IMR-90 (cell line): ENCODE measurements at regions not wholly inside any gene's neighbourhood (a gene's known extent, or its start where the extent isn't known, plus 50 kb on each side); places are given as distances from the start of the nearest gene placed in this dataset.

Experiments used
- CEBPB ChIP-seq: IDR thresholded peaks from 2 replicates; pipeline ENCODE4 v1.6.1; 2012; ENCODE audit warnings: low read depth, low read length, improper control_type of control experiment
- CHD1 ChIP-seq: IDR thresholded peaks from 2 replicates; pipeline ENCODE4 v1.6.1; 2012; ENCODE audit warnings: low read depth, low read length, improper control_type of control experiment
- CTCF ChIP-seq: conservative IDR thresholded peaks from 2 replicates; pipeline ENCODE4 v1.5.1; 2012; ENCODE audit warnings: mild to moderate bottlenecking, low read depth, low read length, improper control_type of control experiment
- ELK1 ChIP-seq: fragments of 150-350 bp; IDR thresholded peaks from 2 replicates; pipeline ENCODE4 v1.6.1; 2016; ENCODE audit warnings: low read depth, mild to moderate bottlenecking, low read length, moderate library complexity, borderline replicate concordance
- FOS ChIP-seq: fragments of 150-350 bp; IDR thresholded peaks from 2 replicates; pipeline ENCODE4 v1.6.1; 2016; ENCODE audit warnings: low read depth, low read length
- MAFK ChIP-seq: IDR thresholded peaks from 2 replicates; pipeline ENCODE4 v1.6.1; 2012; ENCODE audit warnings: low read depth, low read length, improper control_type of control experiment
- MAZ ChIP-seq: IDR thresholded peaks from 2 replicates; pipeline ENCODE4 v1.6.1; 2012; ENCODE audit warnings: low read depth, mild to moderate bottlenecking, low read length, improper control_type of control experiment, moderate library complexity, borderline replicate concordance
- MXI1 ChIP-seq: IDR thresholded peaks from 2 replicates; pipeline ENCODE4 v1.6.1; 2012; ENCODE audit warnings: low read depth, mild to moderate bottlenecking, low read length, moderate library complexity, borderline replicate concordance
- POLR2A ChIP-seq: IDR thresholded peaks from 2 replicates; pipeline ENCODE4 v1.6.1; 2012; ENCODE audit warnings: mild to moderate bottlenecking, low read depth, low read length
- RAD21 ChIP-seq: IDR thresholded peaks from 2 replicates; pipeline ENCODE4 v1.6.1; 2012; ENCODE audit warnings: low read length, improper control_type of control experiment
- RFX5 ChIP-seq: IDR thresholded peaks from 2 replicates; pipeline ENCODE4 v1.8.0; 2012; ENCODE audit warnings: low read depth, mild to moderate bottlenecking, low read length, moderate library complexity
- SMC3 ChIP-seq: fragments of 150-350 bp; IDR thresholded peaks from 2 replicates; pipeline ENCODE4 v1.6.1; 2016; ENCODE audit warnings: low read depth, mild to moderate bottlenecking, antibody characterized with exemption, low read length, moderate library complexity
- USF2 ChIP-seq: fragments of 150-350 bp; IDR thresholded peaks from 2 replicates; pipeline ENCODE4 v1.6.1; 2017; ENCODE audit warnings: mild to moderate bottlenecking, antibody characterized with exemption, low read length, low read depth

GRCh38 chr3:66922058-66922457 lies 76.0 kb upstream of the KBTBD8 start:
- TF ChIP-seq MAFK (no peak), CTCF (no peak), POLR2A (no peak), SMC3 (no peak), FOS (no peak), CEBPB (no peak), RAD21 (no peak), MAZ (no peak), ELK1 (no peak), USF2 (no peak), CHD1 (no peak), RFX5 (no peak), MXI1 (no peak)
